ENCODE measurements at regions not wholly inside any gene's neighbourhood (a gene's known extent, or its start where the extent isn't known, plus 50 kb on each side); places are given as distances from the start of the nearest gene placed in this dataset.

DNA sequence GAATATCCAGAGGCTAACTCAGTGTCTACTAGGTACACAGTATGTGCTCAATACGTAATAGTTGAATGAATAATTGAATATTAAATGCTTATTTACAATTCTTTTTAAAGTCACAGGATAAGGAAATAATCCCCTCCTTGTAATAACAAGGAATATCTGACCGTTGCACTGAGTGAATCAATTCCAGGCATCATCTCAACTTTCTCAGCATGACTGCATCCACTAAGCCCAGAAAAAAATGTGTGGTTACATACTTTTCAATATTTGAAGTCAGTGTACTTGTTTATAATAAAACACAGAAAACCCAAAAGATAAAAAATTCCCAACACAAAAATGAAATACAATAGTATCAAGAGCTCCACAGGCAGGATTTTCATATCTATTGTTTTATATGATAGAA, 105.4 kb downstream of the TMEM144 start:
- Histone ChIP-seq H3K36me3 (ENCODE audit: control insufficient read depth in 2 of 2, insufficient read depth in 1 of 2, low read length in 2 of 2) (no peaks in the 10 kb centered on the region), H3K4me3 (ENCODE audit: low read depth, low read length) (no peak overlapping the region), H3K9me3 (ENCODE audit: control insufficient read depth, insufficient read depth, low read depth, low read length) (no peaks in the 10 kb centered on the region), H3K4me1 (ENCODE audit: control insufficient read depth, insufficient read depth, low read length) (no peaks in the 10 kb centered on the region), H3K27ac (ENCODE audit: extremely low read depth, low read depth, low read length) (no peak overlapping the region)
- no peak for TF ChIP-seq ZNF292 (tag by site-specific recombination; IDR thresholded peaks at IDR 0.05; ENCODE audit: borderline replicate concordance, low read depth)
- TF ChIP-seq YY2 (tag by site-specific recombination; IDR thresholded peaks at IDR 0.05), result no peak
- TF ChIP-seq ZNF596 (tag by site-specific recombination; IDR thresholded peaks at IDR 0.05), result no peak
- TF ChIP-seq ZNF585B (tag by site-specific recombination; IDR thresholded peaks at IDR 0.05), result no peak
- TF ChIP-seq ZSCAN30 (tag by site-specific recombination; IDR thresholded peaks at IDR 0.05), result no peak
- TF ChIP-seq SCRT1 (tag by site-specific recombination; IDR thresholded peaks at IDR 0.05; ENCODE audit: borderline replicate concordance), result no peak
- TF ChIP-seq ZNF138 (tag by site-specific recombination; IDR thresholded peaks at IDR 0.05; ENCODE audit: borderline replicate concordance), result no peak
- TF ChIP-seq, protein P1, sequence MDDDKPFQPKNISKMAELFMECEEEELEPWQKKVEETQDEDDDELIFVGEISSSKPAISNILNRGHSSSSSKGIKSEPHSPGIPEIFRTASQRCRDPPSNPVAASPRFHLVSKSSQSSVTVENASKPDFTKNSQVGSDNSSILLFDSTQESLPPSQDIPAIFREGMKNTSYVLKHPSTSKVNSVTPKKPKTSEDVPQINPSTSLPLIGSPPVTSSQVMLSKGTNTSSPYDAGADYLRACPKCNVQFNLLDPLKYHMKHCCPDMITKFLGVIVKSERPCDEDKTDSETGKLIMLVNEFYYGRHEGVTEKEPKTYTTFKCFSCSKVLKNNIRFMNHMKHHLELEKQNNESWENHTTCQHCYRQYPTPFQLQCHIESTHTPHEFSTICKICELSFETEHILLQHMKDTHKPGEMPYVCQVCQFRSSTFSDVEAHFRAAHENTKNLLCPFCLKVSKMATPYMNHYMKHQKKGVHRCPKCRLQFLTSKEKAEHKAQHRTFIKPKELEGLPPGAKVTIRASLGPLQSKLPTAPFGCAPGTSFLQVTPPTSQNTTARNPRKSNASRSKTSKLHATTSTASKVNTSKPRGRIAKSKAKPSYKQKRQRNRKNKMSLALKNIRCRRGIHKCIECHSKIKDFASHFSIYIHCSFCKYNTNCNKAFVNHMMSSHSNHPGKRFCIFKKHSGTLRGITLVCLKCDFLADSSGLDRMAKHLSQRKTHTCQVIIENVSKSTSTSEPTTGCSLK (tag by site-specific recombination; IDR thresholded peaks at IDR 0.05), result no peak
- no peak for TF ChIP-seq ZNF248 (tag by site-specific recombination; IDR thresholded peaks at IDR 0.05)
- TF ChIP-seq ZNF121 (tag by site-specific recombination; IDR thresholded peaks at IDR 0.05), result no peak
- TF ChIP-seq ZNF26 (tag by site-specific recombination; IDR thresholded peaks at IDR 0.05), result no peak
- TF ChIP-seq ZNF37A (tag by site-specific recombination; IDR thresholded peaks at IDR 0.05), result no peak
- ChIA-PET POLR2A (no interaction called here), CTCF (interaction anchor here (1.4 kb wide), 1 partner anchor 55 kb away, joined by 3 read pairs; no protein-coding TSS in a partner anchor)

DNA sequence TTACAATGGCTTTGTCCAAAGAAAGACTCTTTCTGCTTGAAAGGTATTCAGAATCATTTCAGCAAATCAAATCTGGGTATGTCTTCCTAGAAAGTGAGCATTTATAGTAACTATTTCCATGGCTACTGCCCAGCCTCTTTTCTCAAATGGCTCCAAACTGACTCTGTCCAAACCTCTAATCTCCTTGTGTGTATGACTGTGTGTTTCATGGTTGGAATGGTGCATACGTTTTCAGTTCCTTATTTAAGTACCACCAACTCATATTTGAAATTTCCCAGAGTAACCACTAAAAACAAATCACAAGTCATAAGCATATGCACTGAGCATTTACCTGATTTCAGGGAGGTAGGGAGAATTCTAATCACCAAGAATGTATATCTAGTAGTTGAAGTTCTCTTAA, 106.0 kb downstream of the TMEM144 start:
- POLR2A ChIA-PET, result no interaction called here
- TF ChIP-seq OVOL3 (tag by site-specific recombination; IDR thresholded peaks at IDR 0.05), result no peak
- no peak for TF ChIP-seq ZNF501 (tag by site-specific recombination; IDR thresholded peaks at IDR 0.05)
- TF ChIP-seq ZBTB44 (tag by site-specific recombination; IDR thresholded peaks at IDR 0.05), result no peak
- no peak for TF ChIP-seq ELK4 (IDR thresholded peaks at IDR 0.05; ENCODE audit: borderline replicate concordance, low read depth, low read length)
- TF ChIP-seq ZNF433 (tag by site-specific recombination; IDR thresholded peaks at IDR 0.05; ENCODE audit: low read depth), result no peak
- TF ChIP-seq ZNF585B (tag by site-specific recombination; IDR thresholded peaks at IDR 0.05), result no peak
- TF ChIP-seq ZNF416 (tag by site-specific recombination; IDR thresholded peaks at IDR 0.05), result no peak
- TF ChIP-seq ZNF529 (tag by site-specific recombination; IDR thresholded peaks at IDR 0.05; ENCODE audit: insufficient replicate concordance), result no peak
- no peak for TF ChIP-seq ZNF677 (tag by site-specific recombination; IDR thresholded peaks at IDR 0.05)
- TF ChIP-seq PBX3 (CRISPR knock-in tag; IDR thresholded peaks at IDR 0.05), result no peak
- TF ChIP-seq ZNF121 (tag by site-specific recombination; IDR thresholded peaks at IDR 0.05), result no peak
- no peak for TF ChIP-seq ZNF558 (tag by site-specific recombination; IDR thresholded peaks at IDR 0.05)
- no peak for TF ChIP-seq ZXDB (tag by site-specific recombination; IDR thresholded peaks at IDR 0.05)
- no peak for TF ChIP-seq ZBTB20 (tag by site-specific recombination; IDR thresholded peaks at IDR 0.05)
- no peaks in the 10 kb centered on the region for H3K4me1 ChIP-seq (ENCODE audit: control insufficient read depth, insufficient read depth, low read length)
- CTCF ChIA-PET, result no interaction called here
- no peak overlapping the region for H3K27ac ChIP-seq (ENCODE audit: extremely low read depth, low read depth, low read length)
- no peak overlapping the region for H3K4me3 ChIP-seq (ENCODE audit: low read depth, low read length)
- no peaks in the 10 kb centered on the region for H3K36me3 ChIP-seq (ENCODE audit: control insufficient read depth in 2 of 2, insufficient read depth in 1 of 2, low read length in 2 of 2)
- no peaks in the 10 kb centered on the region for H3K9me3 ChIP-seq (ENCODE audit: control insufficient read depth, insufficient read depth, low read depth, low read length)
